HT-29 (cell line): ENCODE measurements at regions not wholly inside any gene's neighbourhood (a gene's known extent, or its start where the extent isn't known, plus 50 kb on each side); places are given as distances from the start of the nearest gene placed in this dataset.

Source experiments
- DNase-seq: peaks from one replicate; pipeline ENCODE4 v3.0.0-alpha.2; 2015; ENCODE audit warnings: low spot score

GRCh38 chr6:122116119-122116834 is 283.2 kb upstream of the HSF2 start:
- DNase-seq = no peak

GRCh38 chr6:122116835-122117627 is 282.4 kb upstream of the HSF2 start:
- DNase-seq = no peak

GRCh38 chr6:122118945-122119506 is 280.4 kb upstream of the HSF2 start:
- no peak for DNase-seq

- no peak for DNase-seq
Observed at GRCh38 chr6:122122202-122122601, 277.2 kb upstream of the HSF2 start.

- no peak for DNase-seq
Observed at GRCh38 chr6:122122686-122123085, 276.8 kb upstream of the HSF2 start.

- no peak for DNase-seq
Observed at GRCh38 chr6:122124908-122125307, 274.5 kb upstream of the HSF2 start.

- DNase-seq = no peak
Observed at GRCh38 chr6:122126894-122127293, 272.6 kb upstream of the HSF2 start.

- DNase-seq = no peak
Observed at GRCh38 chr6:122128445-122128844, 271.0 kb upstream of the HSF2 start.

- DNase-seq = no peak
Observed at GRCh38 chr6:122129313-122130025, 270.0 kb upstream of the HSF2 start.

- DNase-seq = no peak
Observed at GRCh38 chr6:122130026-122130348, 269.5 kb upstream of the HSF2 start.

GRCh38 chr6:122130518-122130917 is 268.9 kb upstream of the HSF2 start:
- DNase-seq = no peak

GRCh38 chr6:122136386-122136785 is 263.1 kb upstream of the HSF2 start:
- DNase-seq = no peak

GRCh38 chr6:122140031-122140430 is 259.4 kb upstream of the HSF2 start:
- DNase-seq = no peak

- no peak for DNase-seq
Observed at GRCh38 chr6:122141246-122141645, 258.2 kb upstream of the HSF2 start.

GRCh38 chr6:122143813-122144601 is 255.4 kb upstream of the HSF2 start:
- no peak for DNase-seq

GRCh38 chr6:122145246-122145645 is 254.2 kb upstream of the HSF2 start:
- no peak for DNase-seq

GRCh38 chr6:122145741-122146240 is 253.7 kb upstream of the HSF2 start:
- DNase-seq = no peak

GRCh38 chr6:122147291-122147690 is 252.2 kb upstream of the HSF2 start:
- DNase-seq = no peak

- DNase-seq = no peak
Observed at GRCh38 chr6:122151066-122151465, 248.4 kb upstream of the HSF2 start.

- no peak for DNase-seq
Observed at GRCh38 chr6:122151763-122152162, 247.7 kb upstream of the HSF2 start.

- DNase-seq = no peak
Observed at GRCh38 chr6:122153557-122153956, 245.9 kb upstream of the HSF2 start.
